ENCODE measurements at regions not wholly inside any gene's neighbourhood (a gene's known extent, or its start where the extent isn't known, plus 50 kb on each side); places are given as distances from the start of the nearest gene placed in this dataset.
A peak's percentile ranks its signal among the peaks of the same experiment; 100 is the strongest.

DNA sequence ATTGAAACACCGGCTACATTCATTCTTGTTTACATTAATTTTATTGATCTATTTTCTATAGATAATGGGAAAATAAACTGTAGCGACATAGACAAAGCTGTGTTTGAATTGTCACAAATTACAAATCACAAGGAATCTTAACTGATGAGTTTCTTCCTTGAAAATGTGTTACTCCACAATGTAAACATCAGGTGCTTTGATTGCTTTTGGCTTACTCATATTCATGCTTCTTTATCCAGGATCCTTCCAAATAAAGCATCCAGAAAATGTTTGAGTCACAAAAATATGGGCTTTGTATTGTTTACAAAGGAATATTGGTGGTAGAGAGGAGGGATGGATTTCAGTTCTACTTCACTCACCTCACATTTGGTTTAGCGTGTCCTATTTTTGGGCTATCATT lies 64.0 kb downstream of the BMP2 start:
- no peak for DNase-seq (ENCODE audit: low spot score)

DNA sequence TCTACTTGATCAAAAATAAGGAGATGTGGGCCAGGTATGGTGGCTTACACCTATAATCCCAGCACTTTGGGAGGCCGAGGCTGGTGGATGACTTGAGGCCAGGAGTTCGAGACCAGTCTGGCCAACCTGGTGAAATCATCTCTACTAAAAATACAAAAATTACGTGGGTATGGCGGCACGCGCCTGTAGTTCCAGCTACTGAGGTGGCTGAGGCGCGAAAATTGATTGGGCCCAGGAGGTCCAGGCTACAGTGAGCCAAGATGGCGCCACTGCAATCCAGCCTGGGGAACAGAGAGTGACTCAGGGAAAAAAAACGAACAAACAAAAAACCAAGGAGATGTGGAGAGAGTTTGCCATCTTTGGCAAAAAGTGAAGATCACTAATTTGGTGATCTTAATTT lies 65.3 kb downstream of the BMP2 start:
- DNase-seq (ENCODE audit: low spot score): no peak

DNA sequence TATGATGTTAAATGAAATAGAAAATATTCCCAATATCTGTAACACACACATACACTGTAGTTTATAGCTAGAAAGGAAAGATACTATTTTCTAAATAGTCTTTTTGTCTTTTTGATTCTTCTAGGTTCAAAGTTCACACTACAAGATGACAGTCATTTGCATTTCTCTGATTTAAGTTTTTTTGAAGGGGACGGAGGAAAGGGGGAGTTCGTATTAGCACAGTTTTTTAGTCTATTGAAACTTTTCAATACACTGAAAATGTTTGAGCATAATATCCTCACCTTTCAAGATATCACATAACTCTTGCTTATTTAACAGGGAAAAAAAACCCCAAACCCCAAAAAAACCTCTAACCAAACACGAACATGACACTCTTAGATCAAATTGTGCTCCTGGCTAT lies 68.1 kb downstream of the BMP2 start:
- DNase-seq (ENCODE audit: low spot score): no peak

DNA sequence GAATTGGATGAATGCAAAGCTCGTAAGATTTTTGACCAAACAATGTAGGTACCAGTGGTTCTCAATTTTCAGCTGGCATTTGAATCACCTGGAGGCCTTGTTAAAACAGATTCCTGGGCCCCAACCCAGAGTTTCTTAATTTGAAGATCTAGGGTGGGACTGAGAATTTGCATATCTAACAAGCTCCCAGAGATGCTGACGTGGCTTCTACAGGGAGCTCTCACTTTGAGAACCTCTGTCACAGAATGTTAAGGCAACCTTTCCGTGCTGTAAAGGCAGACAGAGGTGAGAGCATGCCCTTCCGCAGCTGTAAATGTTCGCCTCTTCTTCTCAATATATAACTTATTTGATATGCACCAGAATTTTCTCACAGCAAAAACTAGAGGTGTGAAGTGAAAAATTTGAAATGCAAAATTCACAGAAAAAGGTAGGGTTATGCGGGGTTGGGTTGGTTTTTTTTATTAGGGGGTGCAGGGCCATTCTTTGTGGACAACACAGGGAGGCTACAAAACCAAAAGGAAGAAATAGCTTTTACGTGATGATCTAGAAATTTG lies 69.4 kb downstream of the BMP2 start:
- no peak for DNase-seq (ENCODE audit: low spot score)

DNA sequence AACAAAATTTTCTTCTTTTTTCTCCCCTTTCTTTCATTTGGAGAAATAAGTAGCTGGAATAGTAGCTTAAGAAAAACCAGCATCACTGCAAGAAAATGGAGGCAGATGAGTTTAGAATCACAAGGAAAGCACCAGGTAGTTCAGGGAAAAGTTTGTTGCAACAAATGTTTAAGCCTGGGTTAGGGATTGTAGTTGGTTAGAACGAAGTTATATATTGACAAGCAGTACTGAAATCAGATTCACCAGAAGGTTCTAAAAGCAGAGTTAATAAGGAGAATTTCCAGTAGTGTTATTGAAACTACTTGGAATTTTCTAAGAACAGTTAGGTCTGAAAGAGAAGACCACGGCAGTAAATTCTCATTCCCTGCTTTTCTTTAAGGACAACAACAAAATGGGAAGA lies 70.2 kb downstream of the BMP2 start:
- no peak for DNase-seq (ENCODE audit: low spot score)

DNA sequence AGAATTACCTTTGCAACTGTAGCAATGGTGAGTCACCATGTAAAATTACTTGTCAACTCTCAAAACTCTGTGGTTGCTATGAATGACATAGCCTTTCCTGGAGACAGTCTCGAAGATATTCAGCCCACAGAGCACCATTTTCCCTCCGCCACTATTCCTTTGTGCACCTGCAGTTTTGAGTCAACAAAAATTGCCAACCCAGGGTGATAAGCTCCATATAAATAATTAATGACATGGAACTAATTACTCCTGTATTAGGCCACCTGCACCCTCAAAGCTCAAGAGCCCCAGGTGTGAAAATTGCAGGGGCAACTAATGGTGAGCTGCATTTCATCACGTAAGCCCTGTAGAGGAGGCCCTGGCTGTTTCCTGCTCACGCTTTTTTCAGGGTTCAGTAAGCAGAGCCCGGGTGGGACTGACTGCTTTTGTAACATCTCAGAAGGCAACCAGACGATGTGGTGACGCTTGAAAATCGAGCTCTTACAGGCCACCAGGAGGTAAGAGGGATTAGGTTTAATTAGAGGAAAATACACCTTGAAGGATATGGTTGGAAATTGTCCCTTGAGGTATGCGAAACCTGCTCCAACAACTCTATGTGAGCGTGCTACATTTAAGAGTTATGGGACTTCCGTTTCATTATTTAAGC lies 70.8 kb downstream of the BMP2 start:
- no peak for DNase-seq (ENCODE audit: low spot score)

DNA sequence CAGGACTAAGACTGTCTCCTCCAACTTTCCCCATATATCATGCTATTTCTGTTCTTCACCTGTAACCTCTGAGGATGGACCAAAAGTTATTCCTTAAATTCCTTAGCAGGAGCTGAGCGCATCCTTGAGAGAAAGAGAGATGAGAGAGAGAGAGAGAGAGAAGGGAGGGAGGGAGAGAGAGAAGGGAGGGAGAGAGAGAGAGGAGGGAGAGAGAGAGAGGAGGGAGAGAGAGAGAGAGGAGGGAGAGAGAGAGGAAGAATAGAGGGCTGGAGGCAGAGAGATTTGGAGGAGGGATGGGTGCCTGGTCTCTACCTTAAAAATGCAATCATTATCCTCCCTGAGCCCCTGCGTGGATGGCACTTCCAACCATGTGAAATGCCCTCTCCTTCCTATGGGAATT lies 73.6 kb downstream of the BMP2 start:
- no peak for DNase-seq (ENCODE audit: low spot score)

DNA sequence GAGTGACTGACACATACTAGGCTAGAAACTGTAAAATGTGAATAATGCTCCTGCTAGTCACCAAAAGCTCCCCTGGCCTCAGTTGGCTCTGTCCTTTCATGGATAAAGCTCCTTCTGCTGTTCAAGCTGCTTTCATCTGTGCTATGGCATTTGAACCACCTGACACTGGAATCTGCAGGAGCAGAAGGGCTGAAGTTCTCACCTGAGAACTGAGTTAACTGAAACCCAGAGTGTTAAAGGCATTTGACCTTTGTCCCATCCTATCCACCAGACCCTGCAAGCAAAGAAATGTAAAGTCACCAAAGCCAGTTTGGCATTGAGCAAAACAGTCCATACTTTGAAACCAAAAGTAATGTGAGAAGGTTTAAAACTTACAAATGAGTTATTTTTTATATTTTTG lies 77.7 kb downstream of the BMP2 start:
- no peak for DNase-seq (ENCODE audit: low spot score)

DNA sequence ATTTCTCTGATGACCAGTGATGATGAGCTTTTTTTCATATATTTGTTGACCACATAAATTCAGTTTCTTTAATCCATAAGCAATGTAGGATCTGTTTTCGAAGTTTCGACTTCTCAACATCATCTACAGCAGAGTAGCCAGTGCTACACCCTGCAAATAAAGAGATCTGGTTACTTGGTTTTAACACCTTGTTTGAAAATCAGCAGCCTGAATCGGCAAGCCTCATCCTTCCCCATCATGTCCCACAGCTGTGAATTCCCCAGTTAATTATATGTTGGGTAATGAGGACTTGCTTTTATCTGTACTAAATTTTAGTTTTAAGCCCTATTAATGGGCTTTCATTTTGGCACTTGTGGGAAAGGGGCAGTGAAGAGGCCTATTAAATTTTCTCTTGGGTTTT lies 80.6 kb downstream of the BMP2 start:
- DNase-seq (ENCODE audit: low spot score): no peak

DNA sequence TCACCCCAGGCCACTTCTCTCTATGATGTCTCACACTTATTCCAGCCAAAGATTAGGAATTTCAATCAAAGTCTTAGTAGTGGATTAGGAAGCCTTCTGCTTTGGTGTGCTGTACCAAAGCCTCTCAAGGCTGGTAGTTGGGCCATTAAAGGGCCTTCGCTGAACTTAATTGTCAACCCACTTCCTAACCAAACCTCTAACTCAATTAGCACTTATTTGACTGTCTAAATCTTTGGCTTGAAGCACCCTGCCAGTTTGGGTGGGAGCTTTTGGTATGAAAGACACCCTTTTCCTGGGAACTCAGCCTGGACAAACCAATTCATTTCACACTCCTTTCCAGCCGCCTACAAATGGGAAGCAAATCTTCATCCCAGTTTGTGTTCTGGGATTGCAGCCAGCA lies 81.5 kb downstream of the BMP2 start:
- DNase-seq (ENCODE audit: low spot score): no peak

DNA sequence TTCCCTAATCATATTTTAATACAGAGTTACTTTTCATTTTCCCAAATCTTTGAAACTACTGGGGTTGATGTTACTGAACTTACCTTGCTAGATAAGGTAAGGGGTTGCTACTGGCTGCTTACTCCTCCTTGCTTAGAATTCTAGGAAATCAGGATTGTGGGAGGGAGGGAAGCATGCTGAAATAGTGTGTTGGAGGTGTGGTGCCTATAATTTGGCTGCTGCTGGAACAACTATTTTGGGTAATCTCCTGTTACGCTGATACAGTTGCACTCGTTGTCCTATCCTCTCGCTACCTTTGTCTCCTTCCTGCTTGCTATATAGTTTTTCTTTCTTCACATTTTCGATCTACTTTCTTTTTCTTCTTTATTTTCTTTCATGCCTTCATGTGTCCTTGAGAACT lies 83.7 kb downstream of the BMP2 start:
- DNase-seq (ENCODE audit: low spot score): no peak

DNA sequence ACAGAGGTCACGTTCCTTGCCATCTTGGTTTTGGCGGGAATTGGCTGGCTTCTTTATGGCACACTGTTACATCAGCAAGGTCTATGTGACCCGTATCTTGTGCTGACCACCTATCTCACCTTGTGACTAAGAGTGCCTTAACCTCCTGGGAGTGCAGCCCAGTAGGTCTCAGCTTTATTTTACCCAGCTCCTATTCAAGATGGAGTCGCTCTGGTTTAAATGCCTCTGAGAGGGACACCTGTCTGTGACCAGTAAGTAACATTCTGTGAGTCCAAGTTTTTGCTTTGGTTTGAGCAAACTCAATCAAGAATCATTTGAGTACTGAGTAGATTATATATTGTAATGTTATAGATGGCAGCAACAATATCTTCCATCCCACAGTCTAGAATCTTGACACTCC lies 85.0 kb downstream of the BMP2 start:
- DNase-seq (ENCODE audit: low spot score): no peak

DNA sequence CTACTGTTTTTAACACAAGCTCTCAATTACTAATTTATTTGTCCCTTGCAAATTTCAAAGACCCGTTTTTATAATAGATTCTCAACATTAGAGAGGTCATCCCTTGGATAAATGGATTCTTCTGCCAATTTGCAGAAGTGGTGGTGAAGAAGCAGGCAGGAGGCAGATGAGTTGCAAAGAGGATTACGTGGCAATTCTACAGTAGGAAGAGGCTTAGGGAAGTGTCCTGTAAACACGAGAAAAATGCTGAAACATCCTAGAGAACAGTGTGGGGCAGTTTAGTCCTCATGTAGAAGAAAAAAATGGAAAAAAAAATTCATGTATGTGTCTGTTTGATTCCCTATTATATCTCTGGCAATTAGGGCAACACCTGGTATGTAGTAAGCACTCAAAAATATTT lies 87.6 kb downstream of the BMP2 start:
- DNase-seq (ENCODE audit: low spot score): no peak

DNA sequence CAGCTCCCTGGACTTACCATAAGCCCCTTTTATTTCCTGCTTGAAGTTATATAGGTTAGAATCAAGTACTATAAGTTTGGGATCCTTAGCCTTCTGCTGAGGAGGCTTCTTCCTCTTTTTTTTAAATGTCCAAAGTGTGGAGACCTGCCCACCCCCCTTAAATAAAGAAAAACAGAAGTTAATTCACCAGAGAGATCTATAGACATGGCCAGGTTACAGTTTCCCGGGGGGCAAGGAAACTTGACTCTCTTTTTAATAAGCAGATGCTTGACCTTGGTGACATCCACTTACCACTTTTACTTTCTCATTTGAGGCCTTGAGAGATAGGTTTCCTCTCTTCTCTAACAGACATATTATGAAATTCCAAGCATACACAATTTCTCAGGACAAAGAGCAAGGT lies 88.3 kb downstream of the BMP2 start:
- DNase-seq (ENCODE audit: low spot score): no peak

DNA sequence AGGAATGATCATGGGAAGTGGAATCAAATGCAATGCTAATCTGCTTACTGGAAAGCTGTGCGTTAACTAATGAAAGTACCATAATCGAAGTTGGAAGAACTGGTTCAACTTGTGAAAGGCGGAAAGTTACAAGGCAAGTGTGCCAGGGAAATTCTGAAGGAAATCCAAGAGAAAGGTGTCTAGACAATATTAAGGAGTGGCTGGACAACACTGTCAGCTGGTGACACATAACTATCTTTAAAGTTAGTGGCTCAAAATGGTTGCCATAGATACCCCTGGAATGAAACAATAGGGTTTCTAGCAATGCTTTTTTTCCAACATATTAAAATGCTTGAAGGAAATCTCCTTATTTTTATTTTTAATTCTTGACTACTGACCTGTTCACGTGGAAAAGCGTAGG lies 90.4 kb downstream of the BMP2 start:
- no peak for DNase-seq (ENCODE audit: low spot score)

DNA sequence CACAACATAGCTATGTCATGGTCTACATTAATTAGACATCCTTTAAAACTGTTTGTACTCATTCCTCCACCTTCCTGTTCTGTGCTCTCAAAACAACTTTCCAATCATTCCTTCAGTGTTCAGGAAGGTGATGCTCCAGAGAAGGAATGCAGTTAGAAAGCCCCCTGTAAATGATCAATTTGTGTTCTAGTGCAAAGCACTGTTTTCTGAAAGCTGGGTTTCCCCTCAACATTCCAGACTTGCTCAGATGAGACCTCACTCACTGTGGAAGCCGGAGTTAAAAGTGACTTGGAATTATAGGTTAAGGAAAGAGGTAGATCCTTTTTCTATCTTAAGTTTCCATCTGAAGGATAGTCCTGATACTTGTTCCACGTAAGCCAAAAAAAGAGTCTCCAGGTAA lies 95.9 kb downstream of the BMP2 start:
- no peak for DNase-seq (ENCODE audit: low spot score)

DNA sequence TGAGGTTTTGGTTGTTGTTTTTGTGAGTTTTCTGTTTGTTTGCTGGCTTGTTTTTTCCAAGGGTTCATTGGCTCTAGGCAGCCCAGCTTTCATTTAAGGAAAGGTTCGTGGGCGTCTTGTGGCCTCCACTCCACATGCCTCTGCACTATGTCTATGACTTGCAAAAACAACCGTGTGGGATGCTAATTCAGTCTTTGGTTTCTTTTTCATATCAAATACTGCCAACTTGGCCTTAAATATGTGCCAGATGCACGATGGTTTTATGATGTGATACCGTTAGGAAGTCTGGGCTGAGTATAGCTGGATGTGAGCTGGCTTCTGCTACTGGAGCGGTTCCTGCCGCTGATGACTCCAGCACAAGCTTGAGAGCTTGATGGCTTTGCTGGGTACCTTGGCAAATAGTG lies 96.3 kb downstream of the BMP2 start:
- DNase-seq (ENCODE audit: low spot score): no peak

DNA sequence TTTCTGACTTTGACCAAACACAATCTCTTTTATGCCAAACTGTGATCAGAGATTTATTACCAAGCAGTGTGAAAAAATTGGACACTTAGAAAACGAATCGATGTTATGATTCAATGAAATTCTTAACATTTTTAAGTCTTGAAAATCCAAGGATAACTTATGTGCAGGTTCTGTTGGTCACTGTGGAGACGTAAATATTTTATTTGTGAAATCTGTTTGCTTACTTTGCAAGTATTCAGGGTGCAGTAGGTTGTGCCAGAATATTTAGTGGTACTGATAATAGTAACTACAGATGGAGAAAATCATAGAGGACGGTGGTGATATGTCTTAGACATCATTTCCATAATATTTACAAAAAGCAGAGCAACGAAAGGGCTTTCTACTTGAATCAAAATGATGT lies 97.3 kb downstream of the BMP2 start:
- DNase-seq (ENCODE audit: low spot score): no peak

DNA sequence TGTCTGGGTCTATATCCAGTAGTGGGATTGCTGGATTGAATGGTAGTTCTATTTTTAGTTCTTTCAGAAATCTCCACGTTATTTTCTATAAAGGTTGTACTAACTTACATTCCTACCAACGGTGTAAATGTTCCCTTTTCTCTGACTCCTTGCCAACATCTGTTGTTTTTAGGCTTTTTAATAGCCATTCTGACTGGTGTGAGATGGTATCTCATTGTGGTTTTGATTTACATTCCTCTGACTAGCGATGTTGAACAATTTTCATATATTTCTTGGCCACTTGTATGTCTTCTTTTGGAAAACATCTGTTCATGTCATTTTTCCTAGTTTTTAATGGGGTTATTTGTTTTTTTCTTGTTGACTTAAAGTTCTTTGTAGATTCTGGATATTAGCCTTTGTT lies 99.3 kb downstream of the BMP2 start:
- no peak for DNase-seq (ENCODE audit: low spot score)

DNA sequence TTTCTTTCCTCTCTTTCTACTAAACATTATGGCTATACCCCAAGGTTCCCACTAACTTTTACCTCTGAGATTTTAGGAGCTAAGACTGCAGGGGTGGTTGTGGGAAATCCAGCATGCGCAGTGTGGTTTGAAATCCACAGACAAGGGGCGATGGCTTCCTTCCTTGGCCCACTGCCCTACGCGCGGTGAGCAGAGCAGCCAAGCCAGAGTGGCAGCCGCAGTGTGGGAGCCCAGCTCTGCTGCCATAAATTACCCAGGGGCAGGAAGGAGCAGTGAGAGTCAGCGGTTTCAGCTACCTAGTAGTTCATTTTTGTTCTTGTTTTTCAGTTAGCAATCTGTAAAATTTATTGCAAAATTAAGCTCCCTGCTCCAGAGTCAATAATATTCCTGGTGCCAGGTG lies 101.4 kb downstream of the BMP2 start:
- no peak for DNase-seq (ENCODE audit: low spot score)

DNA sequence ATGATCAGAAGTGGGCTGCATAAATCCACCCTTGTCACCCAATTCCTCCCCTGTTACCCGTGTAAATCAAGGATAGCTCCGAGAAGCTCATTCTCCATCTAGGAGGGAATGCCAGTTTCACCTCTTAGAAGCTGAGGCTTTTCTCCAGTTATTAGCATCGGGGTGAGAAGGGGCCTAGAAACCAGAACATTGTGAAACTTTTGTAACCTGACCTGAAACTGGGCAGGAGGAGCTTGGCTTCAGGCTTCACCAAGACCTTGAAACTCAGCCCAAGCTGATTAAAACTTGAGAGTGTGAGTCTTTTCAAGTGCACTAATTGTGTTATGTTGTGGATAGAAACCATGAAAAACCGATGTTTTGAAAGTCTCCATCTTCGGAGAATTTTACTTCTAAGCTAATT lies 103.1 kb downstream of the BMP2 start:
- no peak for DNase-seq (ENCODE audit: low spot score)

DNA sequence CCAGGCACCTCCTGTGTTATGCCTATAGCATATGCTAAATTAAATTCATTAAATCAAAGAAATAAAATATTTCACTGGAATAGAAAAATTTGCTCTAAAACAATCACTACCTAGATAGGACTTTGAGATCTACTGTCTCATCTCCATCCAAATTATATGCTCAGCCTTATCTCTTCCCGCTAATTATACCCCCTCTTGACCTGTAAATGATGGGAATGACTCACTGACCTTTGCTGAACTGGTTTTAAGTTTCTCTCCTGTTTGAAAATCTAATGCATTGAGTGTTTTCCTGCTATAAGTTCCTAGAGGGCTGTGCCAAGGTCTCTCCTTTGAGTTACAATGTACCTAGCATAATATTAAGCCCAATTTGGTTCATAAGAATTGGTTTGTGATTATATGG lies 110.1 kb downstream of the BMP2 start:
- DNase-seq (ENCODE audit: low spot score): no peak

DNA sequence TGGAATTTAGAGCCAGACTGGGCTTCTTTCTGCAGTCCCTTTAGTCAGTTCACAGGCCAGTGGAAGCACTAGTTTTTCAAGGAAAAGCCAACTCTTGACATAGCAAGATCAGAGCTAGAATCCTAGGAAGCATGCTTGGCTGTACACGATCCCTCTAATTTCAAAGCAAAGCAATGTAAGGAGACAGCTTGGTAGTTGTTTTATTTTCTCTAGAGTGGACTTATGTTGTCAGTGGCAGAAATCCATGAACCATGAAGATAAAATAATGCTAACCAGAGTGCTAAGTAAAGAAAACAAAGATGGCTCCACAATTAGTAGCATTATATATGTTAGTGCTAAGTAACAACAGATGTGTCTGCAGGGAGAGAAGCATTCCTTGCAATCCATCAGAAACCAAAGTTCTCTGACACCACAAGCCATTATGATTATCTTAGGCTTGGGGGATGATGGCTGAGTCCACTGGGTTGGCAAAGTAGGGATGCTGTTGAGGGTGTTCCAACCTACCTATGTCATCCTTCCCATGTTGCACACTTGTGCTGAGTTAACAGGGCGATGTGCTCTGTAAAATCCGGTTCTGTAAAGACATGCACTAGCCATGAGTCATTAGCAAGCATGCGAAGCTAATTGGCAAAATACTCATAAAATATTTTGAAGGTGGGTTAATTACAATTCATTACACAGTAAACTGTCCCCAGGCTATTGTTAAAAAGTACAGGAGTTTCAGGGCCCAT lies 115.2 kb downstream of the BMP2 start:
- DNase-seq (ENCODE audit: low spot score): peak; percentile 22

DNA sequence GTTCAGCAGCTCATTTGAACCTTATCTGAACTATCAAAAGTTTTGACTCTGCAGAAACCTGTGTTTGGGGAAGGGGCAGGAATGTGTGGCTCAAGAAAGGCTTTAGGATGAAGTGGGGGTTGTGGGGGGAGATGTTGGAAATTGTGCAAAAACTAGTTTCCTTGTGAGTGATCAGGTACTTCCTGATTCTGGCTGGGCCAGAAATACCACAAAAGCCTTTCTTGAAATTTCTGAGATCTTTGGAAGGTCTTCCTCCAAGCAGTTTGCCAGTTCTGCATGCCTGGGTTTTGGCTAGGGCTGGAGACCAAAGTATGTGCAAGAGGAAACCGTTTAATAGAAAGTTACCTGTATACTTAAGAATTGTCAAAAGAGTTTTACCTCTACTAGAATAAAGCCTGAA lies 116.6 kb downstream of the BMP2 start:
- no peak for DNase-seq (ENCODE audit: low spot score)

Measured in H4 (cell line).